Tibial nerve (tissue), 4 donors: ENCODE measurements at regions not wholly inside any gene's neighbourhood (a gene's known extent, or its start where the extent isn't known, plus 50 kb on each side); places are given as distances from the start of the nearest gene placed in this dataset.

Source experiments
- CTCF ChIP-seq, 5 experiments: fragments of 200-600 bp in 3 of 5; fragments of 450-650 bp in 2 of 5; sonication (generic) in 3 of 5; IDR thresholded peaks; one replicate each; pipeline ENCODE4 v1.5.1; 2016 to 2019; ENCODE audit warnings: antibody characterized with exemption in 5 of 5, mild to moderate bottlenecking in 3 of 5, moderate library complexity in 2 of 5
- EP300 ChIP-seq, 2 donors: sonication (generic); formaldehyde crosslinking; IDR thresholded peaks; one replicate each; pipeline ENCODE4 v1.6.1; 2017; ENCODE audit warnings: antibody characterized with exemption in 2 of 2, mild to moderate bottlenecking in 1 of 2
- POLR2A ChIP-seq, 2 donors: fragments of 450-650 bp; IDR thresholded peaks; one replicate each; pipeline ENCODE4 v1.6.1; 2017; ENCODE audit warnings: antibody characterized with exemption in 2 of 2, mild to moderate bottlenecking in 2 of 2, moderate library complexity in 2 of 2

GRCh38 chr5:122565331-122565730, 209.5 kb upstream of the SNX2 start:
- no peak for TF ChIP-seq CTCF (IDR thresholded peaks at IDR 0.05)
- TF ChIP-seq POLR2A (IDR thresholded peaks at IDR 0.05): no peak
- TF ChIP-seq EP300 (IDR thresholded peaks at IDR 0.05): no peak
